ENCODE measurements at regions not wholly inside any gene's neighbourhood (a gene's known extent, or its start where the extent isn't known, plus 50 kb on each side); places are given as distances from the start of the nearest gene placed in this dataset.

GRCh38 chrY:7555006-7555405, 643.5 kb upstream of the AMELY start:
- H3K18ac ChIP-seq (ENCODE audit: extremely low read depth, low read length): no peak overlapping the region
- no peak overlapping the region for H3K4me3 ChIP-seq (ENCODE audit: extremely low read depth in 1 of 4, insufficient read depth in 2 of 4, low read depth in 3 of 4, low read length in 4 of 4)
- H3K27ac ChIP-seq (ENCODE audit: low read depth, low read length): no peak overlapping the region
- no peak overlapping the region for H3K14ac ChIP-seq (ENCODE audit: insufficient read length)
- no peak overlapping the region for H3K56ac ChIP-seq (replicated peaks; ENCODE audit: insufficient read length, low read depth, low read length)
- no peak overlapping the region for H2BK120ac ChIP-seq (replicated peaks; ENCODE audit: low read depth, low read length)
- FAIRE-seq: no peak
- H3K23ac ChIP-seq (ENCODE audit: insufficient read length): no peak overlapping the region
- no peaks in the 10 kb centered on the region for H3K27me3 ChIP-seq (replicated peaks in 1 of 4; ENCODE audit: control insufficient read depth in 3 of 4, extremely low read depth in 1 of 4, insufficient read depth in 3 of 4, low read length in 3 of 4)
- no peaks in the 10 kb centered on the region for H4K20me1 ChIP-seq (replicated peaks in 1 of 2; ENCODE audit: control insufficient read depth in 1 of 2, insufficient read depth in 2 of 2, low read length in 2 of 2)
- WGBS, 2 experiments (ENCODE audit: extremely low coverage in 1 of 2, insufficient coverage in 1 of 2, insufficient read length in 1 of 2, insufficient replicate concordance in 2 of 2, low coverage in 1 of 2, low lambda C conversion rate in 2 of 2, missing lambda C conversion rate in 1 of 2): 52% methylated on average over 3 of the region's 6 CpGs; no CpG with 5 or more reads in 1 of the 2 experiments
- H3K9me3 ChIP-seq (ENCODE audit: insufficient read depth in 2 of 2, low read depth in 1 of 2, low read length in 1 of 2): no peaks in the 10 kb centered on the region
- peaks cover 0 to 5% (median under 1%) of the 10 kb centered on the region in 4 experiments; a peak in 1 of 7 replicates for H3K4me1 ChIP-seq (replicated peaks in 1 of 4; ENCODE audit: control insufficient read depth in 3 of 4, insufficient read depth in 4 of 4, low read length in 3 of 4)
- H3K4me2 ChIP-seq (ENCODE audit: insufficient read depth in 1 of 2, low read depth in 2 of 2, low read length in 2 of 2): no peak overlapping the region
- no peak overlapping the region for H2BK15ac ChIP-seq (ENCODE audit: low read length)
- peak in 1 of 2 experiments; percentile 37 for DNase-seq (ENCODE audit: low read depth in 1 of 2, low spot score in 2 of 2)
- no peak overlapping the region for H2BK5ac ChIP-seq (ENCODE audit: low read depth, low read length)
- H4K5ac ChIP-seq (ENCODE audit: insufficient read length, low read depth, low read length): no peak overlapping the region
- H3K9ac ChIP-seq (replicated peaks in 1 of 4; ENCODE audit: extremely low read depth in 1 of 4, low read depth in 3 of 4, low read length in 3 of 4): no peak overlapping the region
- ChIA-PET POLR2A (ENCODE audit: partially characterized antibody) (interaction anchor here (0.6 kb wide), 1 partner anchor 201 kb away, joined by 4 read pairs; no protein-coding TSS in a partner anchor), CTCF (ENCODE audit: partially characterized antibody) (no interaction called here)
- no peak overlapping the region for H4K91ac ChIP-seq (replicated peaks; ENCODE audit: insufficient read length, low read length)
- H3K4ac ChIP-seq (replicated peaks; ENCODE audit: insufficient read length, low read depth, low read length): no peak overlapping the region
- no peak overlapping the region for H2BK20ac ChIP-seq (ENCODE audit: low read length)
- H3K23me2 ChIP-seq (ENCODE audit: low read depth, low read length): no peaks in the 10 kb centered on the region
- H3K36me3 ChIP-seq (ENCODE audit: control insufficient read depth in 2 of 4, insufficient read depth in 4 of 4, low read length in 3 of 4): no peaks in the 10 kb centered on the region
- H3K79me1 ChIP-seq (ENCODE audit: low read depth, low read length): no peaks in the 10 kb centered on the region
- H2AK5ac ChIP-seq (ENCODE audit: low read depth, low read length): no peak overlapping the region
- no peak overlapping the region for H4K8ac ChIP-seq (ENCODE audit: extremely low read depth, insufficient read depth, low read length)
- H2BK12ac ChIP-seq (ENCODE audit: low read depth, low read length): no peak overlapping the region
- no peaks in the 10 kb centered on the region for H3K79me2 ChIP-seq (ENCODE audit: control insufficient read depth in 1 of 2, insufficient read depth in 2 of 2, low read length in 2 of 2)
- no peak overlapping the region for H2AFZ ChIP-seq (ENCODE audit: low read length)
- TF ChIP-seq KDM5A (IDR thresholded peaks at IDR 0.05; ENCODE audit: low read length) (no peak), ATF3 (IDR thresholded peaks at IDR 0.05; ENCODE audit: insufficient read depth, low read depth, low read length) (no peak)

All from H1 (cell line).